H1 (cell line): ENCODE measurements at regions not wholly inside any gene's neighbourhood (a gene's known extent, or its start where the extent isn't known, plus 50 kb on each side); places are given as distances from the start of the nearest gene placed in this dataset.

Experiments
- CTCF ChIA-PET: fragments of 300-600 bp; sonication (Branson Sonifier 250); formaldehyde crosslinking; loops from one replicate; lab custom pipeline; 2021; ENCODE audit not compliant: partially characterized antibody; lab: Charles Lee
- POLR2A ChIA-PET: fragments of 300-600 bp; sonication (Branson Sonifier 250); formaldehyde crosslinking; loops from one replicate; lab custom pipeline; 2021; ENCODE audit warnings: inconsistent platforms; ENCODE audit not compliant: partially characterized antibody; lab: Charles Lee
- DNase-seq, 2 experiments: peaks; one replicate each; pipeline versions ENCODE4 v3.0.0 to v3.0.0-alpha.2; 2010 to 2022; ENCODE audit warnings: low spot score in 2 of 2, low read depth in 1 of 2, mixed read lengths in 1 of 2
- FAIRE-seq: peaks from 2 replicates; lab custom pipeline; 2011; peaks lifted over from hg19 to GRCh38; lab: Jason Lieb, UNC
- H2AFZ ChIP-seq: 2 replicates; pipeline ENCODE4 v1.8.1; 2012; ENCODE audit warnings: low read length, inconsistent platforms
- H2AK5ac ChIP-seq: 2 replicates; pipeline ENCODE4 v1.6.1; 2013; ENCODE audit warnings: low read depth, low read length
- H2BK120ac ChIP-seq: replicated peaks from 2 replicates; pipeline ENCODE3; 2013; ENCODE audit warnings: low read depth, low read length, inconsistent platforms
- H2BK12ac ChIP-seq: 2 replicates; pipeline ENCODE4 v1.6.1; 2013; ENCODE audit warnings: low read depth, low read length
- H2BK15ac ChIP-seq: 2 replicates; pipeline ENCODE4 v1.6.1; 2013; ENCODE audit warnings: low read length
- H2BK20ac ChIP-seq: 2 replicates; pipeline ENCODE4 v1.6.1; 2013; ENCODE audit warnings: low read length
- H2BK5ac ChIP-seq: 2 replicates; pipeline ENCODE4 v1.6.1; 2013; ENCODE audit warnings: low read depth, low read length
- H3K14ac ChIP-seq: 2 replicates; pipeline ENCODE4 v1.6.1; 2013; ENCODE audit warnings: inconsistent platforms; ENCODE audit not compliant: insufficient read length
- H3K18ac ChIP-seq: 2 replicates; pipeline ENCODE4 v1.6.1; 2013; ENCODE audit warnings: low read length; ENCODE audit errors: extremely low read depth
- H3K23ac ChIP-seq: 2 replicates; pipeline ENCODE4 v1.6.1; 2013; ENCODE audit warnings: inconsistent platforms; ENCODE audit not compliant: insufficient read length
- H3K23me2 ChIP-seq: 2 replicates; pipeline ENCODE4 v1.6.1; 2013; ENCODE audit warnings: low read depth, low read length
- H3K27ac ChIP-seq: 2 replicates; pipeline ENCODE4 v1.6.1; 2011; ENCODE audit warnings: low read depth, low read length, inconsistent platforms
- H3K27me3 ChIP-seq, 4 experiments: replicated peaks in 1 of 4; 1 replicate in 1 of 4; 2 replicates in 3 of 4; pipeline versions ENCODE4 v1.6.1 to v1.8.1; 2011 to 2013; ENCODE audit warnings: low read length in 3 of 4, mild to moderate bottlenecking in 3 of 4, inconsistent platforms in 2 of 4, mixed read lengths in 2 of 4, moderate library complexity in 1 of 4; ENCODE audit not compliant: control insufficient read depth in 3 of 4, insufficient read depth in 3 of 4; ENCODE audit errors: extremely low read depth in 1 of 4
- H3K36me3 ChIP-seq, 4 experiments: 2 replicates each; pipeline versions ENCODE4 v1.6.1 to v1.8.1; 2011 to 2013; ENCODE audit warnings: mild to moderate bottlenecking in 4 of 4, low read length in 3 of 4, moderate library complexity in 2 of 4, control low read depth in 1 of 4, inconsistent platforms in 1 of 4; ENCODE audit not compliant: insufficient read depth in 4 of 4, control insufficient read depth in 2 of 4
- H3K4ac ChIP-seq: replicated peaks from 2 replicates; pipeline ENCODE3; 2013; ENCODE audit warnings: low read length, low read depth, mixed read lengths, inconsistent platforms; ENCODE audit not compliant: insufficient read length
- H3K4me1 ChIP-seq, 4 experiments: replicated peaks in 1 of 4; 1 replicate in 1 of 4; 2 replicates in 3 of 4; pipeline versions ENCODE4 v1.6.1 to v1.8.1; 2011 to 2013; ENCODE audit warnings: low read length in 3 of 4, inconsistent platforms in 2 of 4, mixed read lengths in 1 of 4; ENCODE audit not compliant: insufficient read depth in 4 of 4, control insufficient read depth in 3 of 4
- H3K4me2 ChIP-seq, 2 experiments: 2 replicates each; pipeline versions ENCODE4 v1.6.1 to v1.8.1; 2011 to 2013; ENCODE audit warnings: low read depth in 2 of 2, low read length in 2 of 2, control low read depth in 1 of 2, inconsistent platforms in 1 of 2, mild to moderate bottlenecking in 1 of 2; ENCODE audit not compliant: insufficient read depth in 1 of 2
- H3K4me3 ChIP-seq, 4 experiments: fragments of 200-600, 300-600 bp in 1 of 4; sonication (generic), shearing (Covaris generic), sonication (Bioruptor Twin) in 1 of 4; 2 replicates each; pipeline versions ENCODE4 v1.5.1 to v1.8.1; 2011 to 2016; ENCODE audit warnings: low read length in 4 of 4, low read depth in 3 of 4, control low read depth in 2 of 4, inconsistent platforms in 2 of 4, mild to moderate bottlenecking in 2 of 4, mixed read lengths in 1 of 4, moderate library complexity in 1 of 4; ENCODE audit not compliant: insufficient read depth in 2 of 4; ENCODE audit errors: extremely low read depth in 1 of 4
- H3K56ac ChIP-seq: replicated peaks from 2 replicates; pipeline ENCODE3; 2013; ENCODE audit warnings: low read depth, mild to moderate bottlenecking, mixed read lengths, low read length, inconsistent platforms; ENCODE audit not compliant: insufficient read length
- H3K79me1 ChIP-seq: 2 replicates; pipeline ENCODE4 v1.6.1; 2013; ENCODE audit warnings: low read depth, low read length, control low read depth
- H3K79me2 ChIP-seq, 2 experiments: 2 replicates each; pipeline versions ENCODE4 v1.6.1 to v1.8.1; 2012 to 2013; ENCODE audit warnings: low read length in 2 of 2, mild to moderate bottlenecking in 2 of 2, inconsistent platforms in 1 of 2; ENCODE audit not compliant: insufficient read depth in 2 of 2, control insufficient read depth in 1 of 2
- H3K9ac ChIP-seq, 4 experiments: replicated peaks in 1 of 4; 1 replicate in 1 of 4; 2 replicates in 3 of 4; pipeline versions ENCODE4 v1.6.1 to v1.8.1; 2011 to 2013; ENCODE audit warnings: low read depth in 3 of 4, low read length in 3 of 4, control low read depth in 2 of 4, mild to moderate bottlenecking in 2 of 4, moderate library complexity in 2 of 4, inconsistent platforms in 1 of 4; ENCODE audit errors: extremely low read depth in 1 of 4
- H3K9me3 ChIP-seq, 2 experiments: 2 replicates each; pipeline versions ENCODE4 v1.6.1 to v1.8.1; 2012 to 2013; ENCODE audit warnings: mild to moderate bottlenecking in 2 of 2, moderate library complexity in 2 of 2, control low read depth in 1 of 2, inconsistent platforms in 1 of 2, low read depth in 1 of 2, low read length in 1 of 2, mixed read lengths in 1 of 2; ENCODE audit not compliant: insufficient read depth in 2 of 2
- H4K20me1 ChIP-seq, 2 experiments: replicated peaks in 1 of 2; 2 replicates each; pipeline versions ENCODE3 to v1.8.1; 2011 to 2013; ENCODE audit warnings: inconsistent platforms in 2 of 2, low read length in 2 of 2, mild to moderate bottlenecking in 1 of 2; ENCODE audit not compliant: insufficient read depth in 2 of 2, control insufficient read depth in 1 of 2
- H4K5ac ChIP-seq: 2 replicates; pipeline ENCODE4 v1.6.1; 2013; ENCODE audit warnings: low read length, low read depth, mixed read lengths, inconsistent platforms; ENCODE audit not compliant: insufficient read length
- H4K8ac ChIP-seq: 2 replicates; pipeline ENCODE4 v1.8.0; 2013; ENCODE audit warnings: mild to moderate bottlenecking, moderate library complexity, low read length, inconsistent platforms; ENCODE audit not compliant: insufficient read depth; ENCODE audit errors: extremely low read depth
- H4K91ac ChIP-seq: replicated peaks from 2 replicates; pipeline ENCODE3; 2013; ENCODE audit warnings: low read length, mixed read lengths, inconsistent platforms; ENCODE audit not compliant: insufficient read length
- KDM1A ChIP-seq: fragments of 200-600, 300-600 bp; sonication (generic); IDR thresholded peaks from 2 replicates; pipeline ENCODE4 v1.7.1; 2016; ENCODE audit warnings: mild to moderate bottlenecking, low read length, borderline replicate concordance
- RAD21 ChIP-seq, 2 experiments: IDR thresholded peaks in 1 of 2; conservative IDR thresholded peaks in 1 of 2; 2 replicates each; pipeline ENCODE4 v1.6.1; 2011; ENCODE audit warnings: low read depth in 2 of 2, low read length in 2 of 2, improper control_type of control experiment in 1 of 2, inconsistent platforms in 1 of 2, mild to moderate bottlenecking in 1 of 2, moderate library complexity in 1 of 2
- ZNF274 ChIP-seq: IDR thresholded peaks from 2 replicates; pipeline ENCODE4 v1.7.0; 2012; ENCODE audit warnings: low read length, borderline replicate concordance; ENCODE audit errors: extremely low read depth
- WGBS, 2 experiments: shearing (Covaris generic) in 1 of 2; methylation state at CpG; one replicate each; pipeline versions ENCODE4 v1.1.6 to v1.1.7; 2013 to 2015; ENCODE audit warnings: low lambda C conversion rate in 2 of 2, mixed read lengths in 2 of 2, inconsistent platforms in 1 of 2, low coverage in 1 of 2, missing lambda C conversion rate in 1 of 2; ENCODE audit not compliant: insufficient replicate concordance in 2 of 2, insufficient coverage in 1 of 2, insufficient read length in 1 of 2; ENCODE audit errors: extremely low coverage in 1 of 2, missing lambda C conversion rate in 1 of 2; 5-methylcytosine and 5-hydroxymethylcytosine counted together
- TF ChIP-seq, protein P1 (sequence below): IDR thresholded peaks from 2 replicates; pipeline ENCODE4 v1.6.1; 2012; ENCODE audit warnings: low read length, inconsistent platforms
- TF ChIP-seq, protein P2 (sequence below), 3 experiments: IDR thresholded peaks; 1 replicate in 2 of 3; 2 replicates in 1 of 3; pipeline versions ENCODE4 v1.5.1 to v1.6.1; 2011; ENCODE audit warnings: low read length in 3 of 3, mild to moderate bottlenecking in 3 of 3, inconsistent platforms in 2 of 3, low read depth in 1 of 3, moderate library complexity in 1 of 3; ENCODE audit not compliant: insufficient read depth in 1 of 3; ENCODE audit errors: control extremely low read depth in 1 of 3

DNA sequence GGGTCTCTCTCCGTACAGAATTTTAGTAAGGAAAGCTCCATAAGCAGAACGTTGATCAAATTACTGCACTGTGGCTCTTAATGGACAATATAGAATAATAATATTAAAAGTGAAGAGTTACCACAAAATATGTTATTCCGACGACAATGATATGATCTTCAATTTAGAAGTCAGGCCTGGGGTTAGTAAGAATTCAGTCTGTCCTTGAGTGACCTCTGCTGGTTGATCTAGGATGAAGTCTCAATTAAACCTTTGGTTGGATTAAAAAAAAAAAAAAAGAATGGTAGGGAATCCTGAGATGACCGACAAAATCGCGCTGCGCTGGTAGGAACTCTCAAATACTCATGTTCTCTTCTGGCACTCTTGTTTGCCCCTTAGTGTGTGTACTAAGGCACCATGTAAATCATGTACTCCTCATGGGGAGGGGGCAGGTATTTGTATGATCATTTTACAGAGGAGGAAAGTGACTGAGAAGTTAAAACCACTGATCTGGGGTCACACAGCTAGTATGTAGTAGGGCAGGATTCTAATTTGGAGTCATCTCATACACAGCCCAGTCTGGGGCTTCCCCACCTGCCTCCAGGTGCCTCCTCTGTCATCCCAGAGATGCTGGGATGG lies 161.3 kb upstream of the NPVF start:
- no peak overlapping the region for H3K14ac ChIP-seq
- H2AK5ac ChIP-seq, result no peak overlapping the region
- H3K79me2 ChIP-seq, result no peaks in the 10 kb centered on the region
- H3K36me3 ChIP-seq, result no peaks in the 10 kb centered on the region
- H4K8ac ChIP-seq, result no peak overlapping the region
- WGBS, 2 experiments, result 46% methylated on average over 8 of the region's 8 CpGs; no CpG with 5 or more reads in 1 of the 2 experiments
- ChIA-PET CTCF (interaction anchor here (0.7 to 17.3 kb wide), 30 partner anchors 10 to 455 kb away, joined by 3 to 283 read pairs (median 4); no protein-coding TSS in a partner anchor), POLR2A (no interaction called here)
- no peaks in the 10 kb centered on the region for H3K4me1 ChIP-seq
- H3K23ac ChIP-seq, result no peak overlapping the region
- no peak overlapping the region for H4K91ac ChIP-seq
- no peak overlapping the region for H3K56ac ChIP-seq
- no peak overlapping the region for H3K4ac ChIP-seq
- H2BK12ac ChIP-seq, result no peak overlapping the region
- no peak overlapping the region; a peak in 1 of 4 replicates for H3K4me2 ChIP-seq
- H3K27me3 ChIP-seq, result no peaks in the 10 kb centered on the region; a peak in 1 of 7 replicates
- H2BK120ac ChIP-seq, result no peak overlapping the region
- H3K9me3 ChIP-seq, result no peaks in the 10 kb centered on the region
- H3K23me2 ChIP-seq, result no peaks in the 10 kb centered on the region
- no peak for DNase-seq
- no peak overlapping the region for H2AFZ ChIP-seq
- H3K79me1 ChIP-seq, result no peaks in the 10 kb centered on the region
- 0 out of 7 replicates have a peak overlapping the region, but pooled peaks of 1 of the 4 experiments have one; percentile 36 for H3K9ac ChIP-seq
- no peak overlapping the region for H3K27ac ChIP-seq
- peak; percentile 83 to 84 for TF ChIP-seq RAD21 (IDR thresholded peaks at IDR 0.05 in 1 of 2, conservative IDR thresholded peaks at IDR 0.05 in 1 of 2; ENCODE audit: low read depth in 2 of 2, low read length in 2 of 2)
- TF ChIP-seq KDM1A, result no peak
- TF ChIP-seq, protein P1, sequence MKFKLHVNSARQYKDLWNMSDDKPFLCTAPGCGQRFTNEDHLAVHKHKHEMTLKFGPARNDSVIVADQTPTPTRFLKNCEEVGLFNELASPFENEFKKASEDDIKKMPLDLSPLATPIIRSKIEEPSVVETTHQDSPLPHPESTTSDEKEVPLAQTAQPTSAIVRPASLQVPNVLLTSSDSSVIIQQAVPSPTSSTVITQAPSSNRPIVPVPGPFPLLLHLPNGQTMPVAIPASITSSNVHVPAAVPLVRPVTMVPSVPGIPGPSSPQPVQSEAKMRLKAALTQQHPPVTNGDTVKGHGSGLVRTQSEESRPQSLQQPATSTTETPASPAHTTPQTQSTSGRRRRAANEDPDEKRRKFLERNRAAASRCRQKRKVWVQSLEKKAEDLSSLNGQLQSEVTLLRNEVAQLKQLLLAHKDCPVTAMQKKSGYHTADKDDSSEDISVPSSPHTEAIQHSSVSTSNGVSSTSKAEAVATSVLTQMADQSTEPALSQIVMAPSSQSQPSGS, result no peak
- no peak for TF ChIP-seq ZNF274
- TF ChIP-seq, protein P2, sequence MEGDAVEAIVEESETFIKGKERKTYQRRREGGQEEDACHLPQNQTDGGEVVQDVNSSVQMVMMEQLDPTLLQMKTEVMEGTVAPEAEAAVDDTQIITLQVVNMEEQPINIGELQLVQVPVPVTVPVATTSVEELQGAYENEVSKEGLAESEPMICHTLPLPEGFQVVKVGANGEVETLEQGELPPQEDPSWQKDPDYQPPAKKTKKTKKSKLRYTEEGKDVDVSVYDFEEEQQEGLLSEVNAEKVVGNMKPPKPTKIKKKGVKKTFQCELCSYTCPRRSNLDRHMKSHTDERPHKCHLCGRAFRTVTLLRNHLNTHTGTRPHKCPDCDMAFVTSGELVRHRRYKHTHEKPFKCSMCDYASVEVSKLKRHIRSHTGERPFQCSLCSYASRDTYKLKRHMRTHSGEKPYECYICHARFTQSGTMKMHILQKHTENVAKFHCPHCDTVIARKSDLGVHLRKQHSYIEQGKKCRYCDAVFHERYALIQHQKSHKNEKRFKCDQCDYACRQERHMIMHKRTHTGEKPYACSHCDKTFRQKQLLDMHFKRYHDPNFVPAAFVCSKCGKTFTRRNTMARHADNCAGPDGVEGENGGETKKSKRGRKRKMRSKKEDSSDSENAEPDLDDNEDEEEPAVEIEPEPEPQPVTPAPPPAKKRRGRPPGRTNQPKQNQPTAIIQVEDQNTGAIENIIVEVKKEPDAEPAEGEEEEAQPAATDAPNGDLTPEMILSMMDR (IDR thresholded peaks at IDR 0.05; ENCODE audit: control extremely low read depth in 1 of 3, insufficient read depth in 1 of 3, low read depth in 1 of 3, low read length in 3 of 3), result peak in 2 of 3 experiments; percentile 36 to 63; a peak in 2 of 4 replicates
- TF ChIP-seq, all 59 proteins: peak for 2
- Histone ChIP-seq H3K18ac (no peak overlapping the region), H4K5ac (no peak overlapping the region), H2BK5ac (no peak overlapping the region), H2BK15ac (no peak overlapping the region), H4K20me1 (no peaks in the 10 kb centered on the region), H3K4me3 (no peak overlapping the region), H2BK20ac (no peak overlapping the region)
- peak; percentile 28 for FAIRE-seq
